ENCODE measurements at regions not wholly inside any gene's neighbourhood (a gene's known extent, or its start where the extent isn't known, plus 50 kb on each side); places are given as distances from the start of the nearest gene placed in this dataset.

DNA sequence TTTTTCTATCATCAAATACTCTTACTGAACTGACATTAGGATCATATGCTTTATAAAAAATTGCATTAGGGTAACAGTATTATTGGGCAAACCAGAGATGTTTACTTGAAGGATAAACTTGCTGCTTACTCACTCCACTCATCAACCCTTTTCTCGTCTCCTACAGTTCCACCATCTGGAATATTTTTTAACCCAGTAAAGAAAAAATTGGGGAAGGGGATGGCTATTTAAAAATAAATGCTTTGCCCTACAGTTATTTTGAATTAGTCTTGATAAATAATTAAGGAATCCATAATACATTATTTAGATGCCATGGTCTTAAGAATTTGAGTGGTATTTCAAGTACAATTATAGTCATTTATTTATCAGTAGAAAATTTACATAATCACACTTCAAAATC, 225.8 kb downstream of the MEF2C start:
- Histone ChIP-seq H3K4me1 (ENCODE audit: insufficient read depth, low read length) (no peaks in the 10 kb centered on the region), H3K27ac (ENCODE audit: insufficient read length, low read depth, low read length) (no peak overlapping the region), H2BK120ac (ENCODE audit: low read depth, low read length, poor library complexity, severe bottlenecking) (no peak overlapping the region), H2AFZ (ENCODE audit: low read length) (no peak overlapping the region), H2BK15ac (ENCODE audit: low read depth, low read length) (no peak overlapping the region), H4K5ac (ENCODE audit: insufficient read length, low read depth, low read length) (no peak overlapping the region), H3K56ac (ENCODE audit: insufficient read length, low read depth, low read length) (no peak overlapping the region), H2BK5ac (ENCODE audit: insufficient read length, low read length) (no peak overlapping the region), H3K4me2 (ENCODE audit: insufficient read depth, insufficient read length, low read length) (no peak overlapping the region), H4K8ac (replicated peaks; ENCODE audit: insufficient read length, low read depth, low read length) (no peak overlapping the region), H3K14ac (ENCODE audit: insufficient read depth, low read length) (no peak overlapping the region), H3K9ac (ENCODE audit: extremely low read depth, insufficient read length, low read length) (no peak overlapping the region), H4K20me1 (ENCODE audit: control insufficient read depth, insufficient read depth, insufficient read length) (no peaks in the 10 kb centered on the region), H2BK12ac (ENCODE audit: insufficient read length, low read depth, low read length) (no peak overlapping the region), H3K23ac (ENCODE audit: insufficient read length, low read depth, low read length) (no peak overlapping the region), H3K9me3 (ENCODE audit: control insufficient read depth, low read depth, low read length) (no peaks in the 10 kb centered on the region), H3K18ac (ENCODE audit: insufficient read length, low read depth, low read length) (no peak overlapping the region), H3K23me2 (ENCODE audit: insufficient read length, low read depth, low read length, poor library complexity, severe bottlenecking) (peaks cover 15% of the 10 kb centered on the region), H2AK5ac (ENCODE audit: insufficient read length, low read length) (no peak overlapping the region), H3K27me3 (ENCODE audit: insufficient read depth, low read length) (peaks cover 13% of the 10 kb centered on the region; the same call in 1 of the 2 replicates), H3K4ac (ENCODE audit: low read depth, low read length) (no peak overlapping the region), H3K79me1 (ENCODE audit: insufficient read depth, low read depth, low read length, poor library complexity, severe bottlenecking) (no peaks in the 10 kb centered on the region), H3T11ph (ENCODE audit: low read length) (no peak overlapping the region), H3K79me2 (ENCODE audit: insufficient read depth, low read length) (no peaks in the 10 kb centered on the region), H2BK20ac (ENCODE audit: low read depth, low read length, poor library complexity, severe bottlenecking) (no peak overlapping the region), H4K91ac (ENCODE audit: insufficient read length, low read depth, low read length) (no peak overlapping the region)
- peaks cover 62% of the 10 kb centered on the region for H3K27me3 Mint-ChIP-seq (ENCODE audit: low read depth)
- DNase-seq: no peak
- TF ChIP-seq, protein P1, sequence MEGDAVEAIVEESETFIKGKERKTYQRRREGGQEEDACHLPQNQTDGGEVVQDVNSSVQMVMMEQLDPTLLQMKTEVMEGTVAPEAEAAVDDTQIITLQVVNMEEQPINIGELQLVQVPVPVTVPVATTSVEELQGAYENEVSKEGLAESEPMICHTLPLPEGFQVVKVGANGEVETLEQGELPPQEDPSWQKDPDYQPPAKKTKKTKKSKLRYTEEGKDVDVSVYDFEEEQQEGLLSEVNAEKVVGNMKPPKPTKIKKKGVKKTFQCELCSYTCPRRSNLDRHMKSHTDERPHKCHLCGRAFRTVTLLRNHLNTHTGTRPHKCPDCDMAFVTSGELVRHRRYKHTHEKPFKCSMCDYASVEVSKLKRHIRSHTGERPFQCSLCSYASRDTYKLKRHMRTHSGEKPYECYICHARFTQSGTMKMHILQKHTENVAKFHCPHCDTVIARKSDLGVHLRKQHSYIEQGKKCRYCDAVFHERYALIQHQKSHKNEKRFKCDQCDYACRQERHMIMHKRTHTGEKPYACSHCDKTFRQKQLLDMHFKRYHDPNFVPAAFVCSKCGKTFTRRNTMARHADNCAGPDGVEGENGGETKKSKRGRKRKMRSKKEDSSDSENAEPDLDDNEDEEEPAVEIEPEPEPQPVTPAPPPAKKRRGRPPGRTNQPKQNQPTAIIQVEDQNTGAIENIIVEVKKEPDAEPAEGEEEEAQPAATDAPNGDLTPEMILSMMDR (conservative IDR thresholded peaks at IDR 0.05): no peak
- no CpG with 5 or more reads among the region's 1 CpG for WGBS (ENCODE audit: extremely low coverage, insufficient read length, low lambda C conversion rate)
- H3K9me3 Mint-ChIP-seq: no peaks in the 10 kb centered on the region
- no peak overlapping the region for H3K4me3 Mint-ChIP-seq
- H3K27ac Mint-ChIP-seq: no peak overlapping the region
- peaks cover 21 to 22% of the 10 kb centered on the region in 2 experiments for H3K4me1 Mint-ChIP-seq
- H3K36me3 Mint-ChIP-seq (ENCODE audit: insufficient read depth in 1 of 3, low read depth in 3 of 3): no peaks in the 10 kb centered on the region
